ENCODE measurements at regions not wholly inside any gene's neighbourhood (a gene's known extent, or its start where the extent isn't known, plus 50 kb on each side); places are given as distances from the start of the nearest gene placed in this dataset.

DNA sequence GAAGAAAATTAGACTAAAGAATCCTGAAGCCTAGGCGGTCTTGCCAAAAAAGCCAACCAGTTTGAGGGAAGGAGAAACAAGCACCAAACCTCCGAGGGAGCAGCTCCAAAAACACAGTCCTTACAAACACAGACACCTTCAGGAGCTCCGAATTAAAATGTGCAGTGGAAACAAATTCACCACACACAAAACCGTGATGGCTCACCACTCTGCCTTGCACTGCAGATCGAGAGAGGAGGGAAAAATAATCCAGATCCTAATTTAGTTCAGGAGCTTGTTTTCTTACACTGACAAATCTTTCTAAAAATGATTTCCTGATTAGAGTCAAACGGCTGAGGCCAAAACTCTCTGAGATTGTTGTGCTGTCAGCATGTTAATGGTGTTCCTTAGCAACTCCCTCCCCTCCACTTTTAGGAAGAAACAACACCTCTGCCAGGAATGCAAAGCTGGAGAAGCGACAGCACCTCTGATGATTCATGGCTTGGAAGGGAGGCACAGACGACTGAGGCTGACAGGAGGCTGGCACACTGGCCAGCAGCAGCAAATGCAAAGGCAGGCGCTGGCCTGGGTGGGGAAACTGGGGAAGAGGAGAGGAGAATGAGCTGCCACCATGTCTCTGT is 249.4 kb upstream of the KLHL29 start:
- no peaks in the 10 kb centered on the region for H3K9me1 ChIP-seq (ENCODE audit: insufficient read depth, low read length)
- H2AFZ ChIP-seq (replicated peaks; ENCODE audit: low read length, poor library complexity): no peak overlapping the region
- peaks cover 4% of the 10 kb centered on the region; the same call in 1 of the 2 replicates for H3K9me3 ChIP-seq (ENCODE audit: control insufficient read depth, insufficient read depth, low read length)
- no peak overlapping the region for H3K9ac ChIP-seq (ENCODE audit: low read depth, low read length)
- no peak overlapping the region for H3K18ac ChIP-seq (ENCODE audit: low read depth, low read length)
- CTCF ChIA-PET: interaction anchor here (0.6 kb wide), 1 partner anchor 1774 kb away, joined by 4 read pairs; no protein-coding TSS in a partner anchor
- no peak overlapping the region for H2AK5ac ChIP-seq (ENCODE audit: low read depth, low read length)
- no peak overlapping the region for H3K56ac ChIP-seq (ENCODE audit: extremely low read depth, insufficient read depth, low read length)
- H2AK9ac ChIP-seq (replicated peaks; ENCODE audit: low read depth, low read length, poor library complexity): no peak overlapping the region
- H3K36me3 ChIP-seq (ENCODE audit: control insufficient read depth, insufficient read depth, low read length): no peaks in the 10 kb centered on the region
- no peak overlapping the region for H4K91ac ChIP-seq (ENCODE audit: insufficient read depth, low read depth, low read length)
- no peak for ATAC-seq (ENCODE audit: low read depth)
- intact Hi-C loops (cut with micrococcal nuclease): no loop called here
- H3K4ac ChIP-seq (ENCODE audit: low read depth, low read length): no peak overlapping the region
- dilution Hi-C loops (cut with HindIII; ENCODE audit: low sequenced_read_pairs, unreplicated experiment): no loop called here
- no peaks in the 10 kb centered on the region for H3K4me1 ChIP-seq (ENCODE audit: control insufficient read depth, insufficient read depth, low read length)
- no peaks in the 10 kb centered on the region for H3K27me3 ChIP-seq (ENCODE audit: control insufficient read depth, insufficient read depth, low read length)
- H2BK20ac ChIP-seq (ENCODE audit: low read depth, low read length): no peak overlapping the region
- no peak overlapping the region for H2BK120ac ChIP-seq (ENCODE audit: low read depth, low read length)
- no peak overlapping the region for H3K14ac ChIP-seq (replicated peaks; ENCODE audit: low read depth, low read length)
- no peak overlapping the region for H4K8ac ChIP-seq (ENCODE audit: low read depth in 2 of 2, low read length in 2 of 2)
- no peak overlapping the region for H3K4me2 ChIP-seq (ENCODE audit: low read depth, low read length)
- in situ Hi-C loops (cut with MboI; ENCODE audit: low sequenced_read_pairs): no loop called here
- POLR2A ChIA-PET (ENCODE audit: unreplicated experiment): no interaction called here
- no peak overlapping the region for H2BK15ac ChIP-seq (ENCODE audit: low read depth, low read length)
- no peaks in the 10 kb centered on the region for H3K79me1 ChIP-seq (ENCODE audit: low read depth in 1 of 2, low read length in 2 of 2)
- TF ChIP-seq POLR2A (IDR thresholded peaks at IDR 0.05; ENCODE audit: low read depth, low read length): no peak
- no peak for TF ChIP-seq MAZ (IDR thresholded peaks at IDR 0.05; ENCODE audit: borderline replicate concordance, low read depth, low read length)
- no peak for TF ChIP-seq BHLHE40 (IDR thresholded peaks at IDR 0.05; ENCODE audit: low read depth, low read length)
- no peak for TF ChIP-seq MAFK (IDR thresholded peaks at IDR 0.05; ENCODE audit: low read depth, low read length)
- H2BK5ac ChIP-seq (ENCODE audit: low read depth, low read length, poor library complexity, severe bottlenecking): no peak overlapping the region
- no peak overlapping the region for H3K23ac ChIP-seq (ENCODE audit: low read depth, low read length)
- no peak overlapping the region for H3K27ac ChIP-seq (ENCODE audit: insufficient read depth, low read length)
- no TSS peak for BruUV-seq (replicated peaks)
- H4K20me1 ChIP-seq (ENCODE audit: insufficient read depth, low read length): no peaks in the 10 kb centered on the region
- no peak for DNase-seq
- no CpG with 5 or more reads among the region's 9 CpGs for WGBS, 2 experiments (ENCODE audit: extremely low coverage in 2 of 2, insufficient read length in 1 of 2)
- no peak overlapping the region for H4K5ac ChIP-seq (ENCODE audit: low read depth, low read length)
- no peak overlapping the region for H3K4me3 ChIP-seq (ENCODE audit: insufficient read depth, low read depth, low read length)

All from IMR-90 (cell line).